H1 (cell line): ENCODE measurements at regions not wholly inside any gene's neighbourhood (a gene's known extent, or its start where the extent isn't known, plus 50 kb on each side); places are given as distances from the start of the nearest gene placed in this dataset.

Experiments
- CREB1 ChIP-seq: IDR thresholded peaks from 2 replicates; pipeline ENCODE4 v1.6.1; 2012; ENCODE audit warnings: inconsistent platforms
- CTCF ChIP-seq, 3 experiments: IDR thresholded peaks; 1 replicate in 2 of 3; 2 replicates in 1 of 3; pipeline versions ENCODE4 v1.5.1 to v1.6.1; 2011; ENCODE audit warnings: low read length in 3 of 3, mild to moderate bottlenecking in 3 of 3, inconsistent platforms in 2 of 3, low read depth in 1 of 3, moderate library complexity in 1 of 3; ENCODE audit not compliant: insufficient read depth in 1 of 3; ENCODE audit errors: control extremely low read depth in 1 of 3
- EZH2 ChIP-seq: fragments of 200-600 bp; sonication (generic); IDR thresholded peaks from 2 replicates; pipeline ENCODE4 v1.7.1; 2012; ENCODE audit warnings: low read depth, mild to moderate bottlenecking, moderate library complexity, low read length, inconsistent platforms; ENCODE audit not compliant: severe bottlenecking
- MAX ChIP-seq: IDR thresholded peaks from 2 replicates; pipeline ENCODE4 v1.6.1; 2012; ENCODE audit warnings: inconsistent platforms
- NRF1 ChIP-seq: IDR thresholded peaks from 2 replicates; pipeline ENCODE4 v1.6.1; 2011; ENCODE audit warnings: mild to moderate bottlenecking, low read depth, low read length, improper control_type of control experiment
- RFX5 ChIP-seq: IDR thresholded peaks from 2 replicates; pipeline ENCODE4 v1.6.1; 2011; ENCODE audit warnings: low read depth, low read length, improper control_type of control experiment, borderline replicate concordance
- SIN3A ChIP-seq, 2 experiments: IDR thresholded peaks in 1 of 2; conservative IDR thresholded peaks in 1 of 2; 2 replicates each; pipeline ENCODE4 v1.6.1; 2011 to 2012; ENCODE audit warnings: low read length in 2 of 2, improper control_type of control experiment in 1 of 2, low read depth in 1 of 2, mild to moderate bottlenecking in 1 of 2
- SIRT6 ChIP-seq: IDR thresholded peaks from one replicate; pipeline ENCODE4 v1.7.1; 2012; ENCODE audit warnings: low read length, inconsistent platforms
- TCF12 ChIP-seq: IDR thresholded peaks from 2 replicates; pipeline ENCODE4 v1.6.1; 2011; ENCODE audit warnings: low read depth, mild to moderate bottlenecking, low read length
- ZNF274 ChIP-seq: IDR thresholded peaks from 2 replicates; pipeline ENCODE4 v1.7.0; 2012; ENCODE audit warnings: low read length, borderline replicate concordance; ENCODE audit errors: extremely low read depth

- TF ChIP-seq ZNF274 (no peak), TCF12 (no peak), SIRT6 (no peak), EZH2 (no peak), NRF1 (no peak), MAX (no peak), CREB1 (no peak), SIN3A (conservative IDR thresholded peaks at IDR 0.05 in 1 of 2, IDR thresholded peaks at IDR 0.05 in 1 of 2; ENCODE audit: low read depth in 1 of 2, low read length in 2 of 2) (no peak), RFX5 (no peak), CTCF (IDR thresholded peaks at IDR 0.05; ENCODE audit: control extremely low read depth in 1 of 3, insufficient read depth in 1 of 3, low read depth in 1 of 3, low read length in 3 of 3) (no peak)
Observed at GRCh38 chr9:11506980-11507379, 894.2 kb upstream of the PTPRD start.
